Activated CD4-positive, alpha-beta T cell treated with anti-CD3 and anti-CD28 coated beads for 4 hours (primary cell): ENCODE measurements at regions not wholly inside any gene's neighbourhood (a gene's known extent, or its start where the extent isn't known, plus 50 kb on each side); places are given as distances from the start of the nearest gene placed in this dataset.

ENCODE experiments used
- DNase-seq, 2 donors: peaks; one replicate each; pipeline ENCODE4 v3.0.0-alpha.2; 2020

GRCh38 chr5:147174671-147175265 is 60.1 kb upstream of the STK32A start:
- DNase-seq: no peak

GRCh38 chr5:147175516-147176097 is 59.2 kb upstream of the STK32A start:
- DNase-seq: no peak

GRCh38 chr5:147176422-147176821 is 58.4 kb upstream of the STK32A start:
- DNase-seq: no peak

GRCh38 chr5:147177125-147177840 is 57.5 kb upstream of the STK32A start:
- DNase-seq: no peak

GRCh38 chr5:147179562-147180147 is 55.2 kb upstream of the STK32A start:
- DNase-seq: no peak

GRCh38 chr5:147180751-147181150 is 54.1 kb upstream of the STK32A start:
- DNase-seq: no peak
